MM.1S (cell line): ENCODE measurements at regions not wholly inside any gene's neighbourhood (a gene's known extent, or its start where the extent isn't known, plus 50 kb on each side); places are given as distances from the start of the nearest gene placed in this dataset.
A peak's percentile ranks its signal among the peaks of the same experiment; 100 is the strongest.

Experiments
- CTCF ChIP-seq: fragments of 300-600 bp; sonication (generic); IDR thresholded peaks from 2 replicates; pipeline ENCODE4 v1.5.1; 2016; ENCODE audit warnings: antibody characterized with exemption, low read length, mixed read lengths
- EZH2 ChIP-seq: fragments of 300-600 bp; sonication (generic); optimal IDR thresholded peaks from 2 replicates; pipeline ENCODE3; 2017; ENCODE audit warnings: low read depth, mild to moderate bottlenecking, antibody characterized with exemption, low read length, mixed read lengths

- TF ChIP-seq CTCF (peak; percentile 62), EZH2 (no peak)
Observed at GRCh38 chr5:113678924-113679575, 165.6 kb downstream of the YTHDC2 start.
